Activated T-cell treated with anti-CD3 and anti-CD28 coated beads for 24 hours (primary cell): ENCODE measurements at regions not wholly inside any gene's neighbourhood (a gene's known extent, or its start where the extent isn't known, plus 50 kb on each side); places are given as distances from the start of the nearest gene placed in this dataset.

Source experiments
- DNase-seq: peaks from one replicate; pipeline ENCODE4 v3.0.0-alpha.2; 2020; ENCODE audit warnings: low read depth

DNA sequence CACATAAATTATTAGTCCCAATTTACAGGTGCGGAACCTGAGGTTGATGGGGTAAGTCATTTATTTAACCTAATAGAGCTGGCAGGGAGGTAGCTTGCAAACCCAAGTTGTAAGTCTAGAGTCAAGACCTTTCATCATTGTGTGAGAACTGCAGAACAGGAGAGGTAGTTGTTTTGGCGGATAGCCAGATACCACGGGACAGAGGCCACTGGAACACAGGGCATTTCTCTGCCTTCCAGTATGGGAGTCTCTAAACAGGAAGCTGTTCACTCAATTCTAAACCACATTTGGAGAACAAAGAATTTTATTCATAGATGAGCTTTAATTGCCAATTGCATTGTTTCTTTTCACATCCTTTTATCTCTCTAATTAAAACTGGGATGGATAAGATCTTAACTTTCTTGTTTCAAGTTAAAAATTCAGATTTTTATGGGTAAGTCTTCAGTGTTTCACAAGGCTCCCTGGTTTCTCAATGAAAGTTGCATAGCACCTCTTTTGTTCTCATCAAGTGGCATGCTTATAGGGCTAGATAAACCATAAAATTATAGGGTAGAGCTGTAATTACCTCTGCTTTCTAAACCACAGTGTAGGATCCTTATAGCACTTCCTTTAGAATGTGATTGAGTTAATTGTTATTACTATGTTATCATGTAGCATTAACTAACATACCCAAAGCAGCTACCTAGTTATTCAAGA is 489.0 kb downstream of the GATA3 start:
- no peak for DNase-seq

DNA sequence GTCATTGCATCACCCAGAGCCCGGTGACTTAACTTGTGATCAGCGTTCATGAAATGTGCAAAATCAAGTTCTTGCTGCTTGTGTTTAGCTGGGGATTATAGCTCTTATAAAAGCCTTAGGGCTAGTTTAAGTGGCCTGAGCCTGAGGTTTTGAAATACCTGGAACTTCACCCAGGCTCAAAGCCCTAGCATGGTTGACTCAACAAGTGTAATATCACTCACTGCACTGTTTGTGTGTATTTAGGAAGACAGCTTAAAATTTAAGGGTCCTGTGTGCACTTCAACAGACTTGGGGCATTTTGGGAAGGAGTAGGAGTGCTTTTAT is 489.5 kb downstream of the GATA3 start:
- no peak for DNase-seq

DNA sequence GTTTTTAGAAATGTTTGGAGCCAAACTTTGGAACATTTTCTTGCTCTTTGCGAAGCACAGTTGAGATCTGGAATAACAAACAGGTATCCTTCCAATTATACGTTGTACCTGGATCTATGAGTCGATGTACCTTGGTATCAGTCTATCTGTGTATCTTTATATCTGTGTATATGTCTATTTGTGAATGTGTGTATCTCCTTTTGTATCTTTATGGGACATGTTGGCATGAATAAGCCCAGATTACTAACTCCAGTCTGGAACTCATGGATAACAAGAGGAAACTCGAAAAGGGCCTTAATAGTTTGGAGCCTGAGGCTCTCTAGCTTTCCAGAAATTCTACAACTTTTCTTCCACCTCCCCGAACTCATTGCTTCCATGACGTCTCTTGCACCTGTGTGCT is 490.0 kb downstream of the GATA3 start:
- DNase-seq: no peak

DNA sequence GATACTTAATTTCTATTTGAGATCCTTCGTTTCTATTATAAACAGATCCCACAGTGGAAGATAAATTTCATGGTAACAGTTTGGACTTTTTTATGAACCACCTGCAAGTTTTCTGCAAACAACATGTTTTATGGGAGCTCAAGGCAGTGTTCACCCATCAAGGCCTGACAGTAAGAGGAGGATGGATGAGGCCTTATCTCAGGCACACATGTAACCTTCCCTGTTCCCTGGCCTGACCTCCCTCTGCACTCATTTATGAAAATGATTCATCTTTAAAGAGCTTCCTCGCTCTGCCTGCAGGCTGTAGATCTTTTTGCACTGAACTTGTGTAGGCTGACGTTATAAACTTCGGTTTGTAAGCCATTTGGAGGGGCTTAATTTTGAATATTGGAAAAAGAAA is 500.1 kb downstream of the GATA3 start:
- DNase-seq: no peak

DNA sequence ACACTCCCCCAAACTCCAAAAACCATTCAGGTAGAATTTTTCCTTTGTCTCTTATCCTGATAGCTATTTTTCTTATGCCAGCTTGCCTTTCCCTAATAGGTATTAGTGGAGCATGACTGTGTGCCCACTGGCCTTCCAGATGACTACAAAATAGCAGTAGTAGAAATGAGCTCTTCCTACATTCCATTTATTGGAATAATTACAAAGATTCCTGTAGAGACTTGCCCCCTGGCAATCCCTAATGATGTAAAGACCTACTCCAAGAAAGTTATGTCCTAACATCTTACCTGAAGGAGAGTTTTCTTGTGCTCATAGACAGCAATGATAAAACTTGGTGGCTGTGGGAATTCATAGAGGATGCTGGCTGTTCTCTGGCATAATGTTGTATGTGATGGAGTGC is 501.8 kb downstream of the GATA3 start:
- no peak for DNase-seq

DNA sequence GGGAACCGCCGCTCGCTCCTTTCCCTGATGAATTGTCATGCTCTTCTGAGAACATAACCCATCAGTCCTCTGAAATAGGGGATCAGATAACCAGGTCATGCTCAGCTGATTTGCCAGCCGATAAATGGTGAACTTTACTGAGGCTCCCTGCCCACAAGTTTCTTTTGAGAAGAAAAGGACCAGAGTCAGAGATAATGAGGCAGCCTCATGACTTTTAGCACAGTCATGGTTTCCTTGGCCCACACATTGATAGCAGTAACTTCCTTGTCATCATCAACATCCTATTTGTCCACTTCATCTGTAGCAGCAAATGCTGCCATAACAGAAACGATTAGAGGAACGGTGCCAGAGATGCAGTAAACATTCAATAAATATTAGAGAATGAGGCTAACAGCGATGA is 509.0 kb downstream of the GATA3 start:
- DNase-seq: no peak

DNA sequence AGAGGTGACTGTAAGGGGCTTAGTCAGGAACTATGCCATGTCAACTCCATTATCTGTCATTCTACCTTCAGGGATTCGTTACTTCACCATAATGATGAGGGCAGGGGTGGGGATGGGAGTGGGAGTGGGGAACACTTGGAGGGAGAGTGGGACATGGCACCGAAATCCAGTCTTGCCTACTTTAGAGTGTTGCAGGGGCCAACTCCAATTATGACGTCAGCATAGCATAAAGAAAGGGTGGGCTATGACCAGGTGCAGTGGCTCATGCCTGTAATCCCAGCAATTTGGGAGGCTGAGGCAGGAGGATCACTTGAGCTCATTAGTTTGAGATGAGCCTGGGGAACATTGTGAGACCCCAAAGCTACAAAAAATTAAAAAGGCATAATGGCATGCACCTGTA is 512.2 kb downstream of the GATA3 start:
- DNase-seq: no peak

DNA sequence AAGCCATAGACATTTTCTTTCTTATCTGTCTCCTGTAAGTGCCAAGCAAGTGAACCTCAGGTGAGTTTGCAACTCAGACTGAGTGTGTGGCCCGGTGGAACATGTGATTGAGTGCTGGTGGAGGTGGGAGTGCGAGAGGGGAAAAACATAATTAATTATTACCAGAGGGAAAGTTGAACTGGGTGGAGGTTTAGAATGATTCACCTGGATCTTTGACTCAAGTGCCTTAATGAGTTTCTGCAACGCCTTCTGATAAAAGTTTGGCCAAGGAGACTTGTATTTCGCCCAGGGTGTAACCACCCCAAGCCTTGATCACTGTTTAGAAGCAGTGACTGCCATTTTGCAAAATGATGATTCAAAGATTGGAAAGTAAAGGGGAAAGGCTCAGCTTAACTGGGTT is 513.9 kb downstream of the GATA3 start:
- DNase-seq: no peak

DNA sequence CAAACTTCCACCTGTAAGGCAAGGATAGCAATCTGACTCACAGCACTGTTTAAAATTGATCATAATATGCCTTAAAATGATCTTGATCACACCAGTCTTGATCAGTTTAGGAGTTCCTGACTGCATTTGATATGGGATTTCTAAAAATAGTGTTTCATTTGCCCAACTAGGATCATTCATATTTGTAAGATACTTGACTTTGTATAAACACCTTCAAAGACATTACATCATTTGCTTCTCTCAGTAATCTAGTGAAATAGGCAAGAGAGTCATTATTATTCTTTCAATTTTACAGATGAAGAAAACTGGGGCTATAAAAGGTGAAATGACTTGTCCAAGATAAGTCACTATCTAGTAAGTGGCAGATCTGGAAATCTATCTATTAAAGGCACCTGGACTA is 521.1 kb downstream of the GATA3 start:
- no peak for DNase-seq

DNA sequence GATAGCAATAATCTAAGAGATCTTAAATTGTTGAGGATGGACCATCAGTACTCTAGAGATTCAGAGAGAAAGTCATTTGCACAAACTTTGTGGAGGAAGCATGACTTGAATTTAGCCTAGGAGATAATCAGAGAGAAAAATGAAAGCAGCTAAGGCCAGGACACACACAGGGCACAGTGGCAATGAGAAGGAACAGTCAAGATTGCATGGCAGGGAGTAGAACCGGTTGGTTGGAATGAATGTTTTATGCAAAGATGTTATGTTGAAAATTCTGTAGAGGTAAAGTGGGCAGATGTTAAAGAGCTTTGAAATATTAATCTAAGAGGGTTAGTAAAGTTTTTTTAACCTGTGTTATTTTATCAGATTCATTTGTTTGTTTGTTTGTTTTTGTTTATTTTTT is 521.8 kb downstream of the GATA3 start:
- DNase-seq: no peak

DNA sequence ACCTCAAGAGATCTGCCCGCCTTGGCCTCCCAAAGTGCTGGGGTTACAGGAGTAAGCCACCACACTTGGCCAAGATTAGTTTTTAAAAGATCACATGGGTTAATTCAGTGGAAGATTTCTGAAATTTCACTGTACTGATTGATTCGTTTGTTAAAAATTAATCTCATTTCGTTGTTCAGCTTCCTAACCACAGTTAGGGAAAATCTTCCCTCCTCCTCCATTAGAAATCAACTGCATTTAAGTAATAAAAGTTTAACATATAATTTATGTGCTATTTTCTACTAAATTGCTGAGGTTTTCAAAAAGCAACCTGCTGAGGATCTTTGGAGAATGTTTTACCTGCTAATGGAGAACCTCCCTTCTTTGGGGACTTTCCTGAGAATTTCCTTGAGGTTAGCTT is 522.4 kb downstream of the GATA3 start:
- no peak for DNase-seq

DNA sequence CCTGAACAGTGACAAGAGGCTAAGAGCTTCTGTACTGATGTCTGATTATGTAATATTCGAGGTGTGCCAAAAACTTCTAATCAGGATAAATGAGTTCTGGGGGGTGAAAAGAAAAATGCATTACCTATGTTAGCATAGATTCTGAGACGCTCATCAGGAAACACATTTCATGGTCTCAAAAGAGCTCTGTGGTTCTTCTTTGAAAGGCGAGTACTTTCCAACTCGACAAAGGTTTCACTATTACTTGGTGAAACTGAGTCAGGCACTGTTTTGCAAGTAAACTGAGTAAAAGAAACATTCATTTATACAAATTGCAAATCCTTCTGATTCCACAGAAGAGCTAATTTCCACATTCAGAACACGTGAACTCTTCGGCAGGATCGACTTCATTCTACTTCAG is 523.2 kb downstream of the GATA3 start:
- no peak for DNase-seq

DNA sequence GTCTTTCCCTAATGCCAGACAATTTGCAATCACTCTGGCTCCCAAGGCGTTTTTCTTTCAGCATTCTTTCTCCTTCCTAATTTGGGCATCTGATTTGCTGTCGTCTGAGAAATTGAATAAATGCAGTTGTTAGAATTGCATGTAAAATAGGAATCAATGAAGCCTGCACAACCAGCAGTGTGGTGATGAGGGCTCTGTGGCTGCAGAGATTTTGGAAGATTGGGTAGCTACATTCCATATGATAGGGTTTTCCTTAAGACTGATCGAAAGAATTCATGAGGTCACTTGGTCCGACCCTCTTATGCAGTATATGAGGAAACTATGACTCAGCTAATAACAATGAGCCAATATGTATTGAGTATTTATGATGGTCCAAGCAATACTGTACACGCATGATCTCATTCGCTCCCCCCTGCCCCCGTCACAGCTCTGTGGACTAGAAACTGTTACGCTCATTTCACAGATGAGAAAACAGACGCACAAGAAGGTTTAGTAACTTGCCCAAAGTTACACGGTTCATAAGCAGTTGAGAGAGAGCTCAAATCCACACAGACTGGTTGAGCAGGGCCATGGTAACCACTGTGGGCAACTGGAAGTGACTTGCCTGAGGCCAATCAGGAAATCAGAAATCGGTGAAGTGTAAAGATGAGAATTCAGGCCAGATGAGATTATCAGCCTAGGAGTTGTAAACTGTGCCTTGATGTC is 527.2 kb downstream of the GATA3 start:
- no peak for DNase-seq

DNA sequence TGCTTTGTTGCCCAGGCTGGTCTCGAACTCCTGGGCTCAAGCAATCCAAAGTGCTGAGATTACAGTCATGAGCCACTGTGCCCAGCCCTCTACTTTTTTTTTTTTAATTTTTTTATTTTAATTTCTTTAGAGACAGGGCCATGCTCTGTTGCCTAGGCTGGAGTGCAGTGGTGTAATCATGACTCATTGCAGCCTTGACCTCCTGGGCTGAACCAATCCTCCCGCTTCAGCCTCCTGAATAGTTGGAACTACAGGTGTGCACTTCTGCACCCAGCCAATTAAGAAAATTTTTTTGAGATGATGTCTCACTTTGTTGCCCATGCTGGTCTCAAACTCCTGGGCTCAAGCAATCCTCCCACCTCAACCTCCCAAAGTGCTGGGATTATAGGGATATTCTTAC is 528.6 kb downstream of the GATA3 start:
- no peak for DNase-seq

DNA sequence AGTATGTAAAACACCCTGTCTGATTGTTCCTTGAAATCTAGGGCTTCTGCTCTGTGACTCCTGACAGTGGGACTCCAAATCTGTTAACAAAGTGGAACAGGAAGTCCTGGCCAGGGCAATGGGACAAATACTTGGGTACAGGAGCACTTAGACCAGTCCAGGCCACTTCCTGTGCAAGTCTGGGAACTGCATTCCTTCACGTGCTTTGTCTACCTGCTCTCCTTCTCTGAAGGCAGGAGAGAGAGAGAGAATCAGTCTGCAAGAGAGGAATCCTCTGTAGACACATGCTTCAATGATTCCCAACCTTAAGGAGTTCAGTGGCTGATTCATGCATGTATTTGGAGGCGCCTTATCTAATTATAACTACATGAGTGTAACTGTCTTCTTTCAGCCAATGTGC is 530.2 kb downstream of the GATA3 start:
- no peak for DNase-seq

DNA sequence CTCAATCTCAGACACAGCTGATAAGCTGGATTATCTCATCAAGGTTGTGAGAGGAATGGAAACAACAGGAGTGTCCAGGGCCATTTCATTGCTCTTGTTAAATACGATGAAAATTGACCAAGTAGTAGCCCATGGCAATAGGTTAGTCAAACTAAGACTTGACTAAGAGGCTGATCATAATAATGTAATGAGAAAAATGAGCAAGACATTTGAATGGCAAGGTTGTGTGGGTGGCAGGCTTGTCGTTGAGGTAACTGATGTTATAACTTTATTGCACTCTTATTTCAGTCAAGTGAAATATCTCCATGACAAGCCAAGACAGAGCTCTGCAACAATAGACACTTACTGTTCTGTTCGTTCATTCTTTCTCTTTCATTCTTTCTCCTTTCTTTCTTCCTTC is 532.0 kb downstream of the GATA3 start:
- DNase-seq: no peak

DNA sequence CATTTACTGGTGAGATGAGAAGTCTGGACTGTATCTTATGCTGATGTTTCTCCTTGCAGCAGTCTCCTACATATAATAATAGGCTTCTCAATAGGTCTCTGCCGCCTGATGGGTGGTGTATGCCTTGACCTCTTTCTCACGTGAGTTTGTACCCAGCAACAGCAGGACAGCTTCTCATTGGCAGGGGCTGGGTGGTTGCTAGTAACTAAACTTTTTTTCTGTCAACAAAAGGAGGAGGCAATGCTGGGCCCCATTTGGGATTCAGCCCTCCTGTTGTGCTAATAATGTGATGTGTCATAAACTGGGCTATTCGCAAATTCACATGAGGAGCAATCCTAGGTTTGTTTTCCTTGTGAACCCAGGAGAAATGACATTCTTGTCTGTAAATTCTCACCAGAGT is 533.6 kb downstream of the GATA3 start:
- DNase-seq: no peak

DNA sequence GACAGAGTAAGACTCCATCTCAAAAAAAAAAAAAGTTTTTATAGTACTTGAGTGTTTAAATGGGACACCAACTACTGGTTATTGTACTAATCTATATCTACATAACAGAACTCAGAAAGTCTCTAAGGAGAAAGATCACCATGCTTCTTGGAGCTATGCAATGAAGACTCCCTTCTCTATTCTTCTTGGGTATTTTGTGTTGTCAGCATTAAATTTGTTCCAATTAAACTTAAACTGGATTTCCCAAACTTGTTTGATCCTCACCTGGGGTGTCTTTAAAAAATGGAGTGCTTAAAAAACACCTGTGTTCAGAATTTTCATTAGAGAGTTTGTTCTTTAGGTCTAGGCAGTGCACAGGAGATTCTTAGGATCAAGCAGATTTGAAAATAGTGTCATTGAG is 536.0 kb downstream of the GATA3 start:
- DNase-seq: no peak

DNA sequence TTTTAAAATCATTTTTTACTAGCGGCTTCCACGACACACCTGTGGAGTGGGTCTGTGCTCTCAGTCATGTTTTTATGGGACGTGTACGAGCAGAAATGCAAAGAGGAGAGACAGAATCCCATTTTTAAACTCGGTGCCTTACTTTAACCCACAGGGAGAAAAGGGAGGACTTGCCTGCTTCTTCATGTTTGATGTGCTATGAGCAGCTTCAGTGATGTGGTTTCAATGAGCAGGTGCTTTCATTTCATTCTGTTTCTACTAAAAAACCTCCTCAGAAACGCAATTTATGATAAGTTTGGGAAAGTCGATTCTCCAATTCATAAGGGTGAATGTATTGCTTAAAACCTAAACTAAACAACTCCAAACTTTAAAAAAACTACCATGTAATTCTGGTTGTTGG is 537.2 kb downstream of the GATA3 start:
- no peak for DNase-seq

DNA sequence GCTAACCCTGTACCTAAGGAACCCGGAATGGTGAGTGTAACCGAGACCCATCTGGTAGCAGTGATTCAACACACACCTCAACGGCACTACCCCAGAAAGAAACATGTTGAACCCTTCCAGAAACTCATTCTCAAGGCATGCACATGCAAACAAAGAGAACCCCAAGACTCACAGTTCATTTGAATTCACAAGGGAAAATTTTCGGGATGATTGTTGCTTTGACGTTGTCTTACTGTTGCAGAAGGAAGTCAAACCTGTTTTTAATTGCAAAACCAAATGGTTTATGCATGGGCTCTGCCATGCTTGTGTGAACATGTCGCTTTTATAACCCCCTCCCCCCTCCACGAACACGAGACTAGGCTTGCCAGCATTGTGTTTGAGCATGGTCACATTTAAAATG is 539.7 kb downstream of the GATA3 start:
- no peak for DNase-seq

DNA sequence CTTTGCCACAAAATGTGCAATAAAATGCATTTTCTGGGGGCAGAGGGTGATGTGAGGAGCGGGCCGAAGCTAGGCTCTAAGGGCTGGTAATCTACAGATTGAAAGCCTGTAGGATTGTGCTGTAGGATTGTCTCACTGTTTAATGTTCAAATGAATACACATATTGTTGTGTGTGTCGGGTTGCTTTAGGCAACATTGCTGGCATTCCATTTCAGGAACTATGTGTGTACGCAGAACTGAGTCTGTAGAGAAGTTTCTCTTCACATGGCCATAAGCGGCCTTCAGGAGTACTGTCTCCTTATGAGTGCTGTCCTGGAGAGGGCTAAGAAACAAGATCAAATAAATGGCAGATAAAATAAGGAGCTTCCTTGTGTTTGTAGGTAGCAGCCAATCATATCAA is 540.2 kb downstream of the GATA3 start:
- DNase-seq: no peak

DNA sequence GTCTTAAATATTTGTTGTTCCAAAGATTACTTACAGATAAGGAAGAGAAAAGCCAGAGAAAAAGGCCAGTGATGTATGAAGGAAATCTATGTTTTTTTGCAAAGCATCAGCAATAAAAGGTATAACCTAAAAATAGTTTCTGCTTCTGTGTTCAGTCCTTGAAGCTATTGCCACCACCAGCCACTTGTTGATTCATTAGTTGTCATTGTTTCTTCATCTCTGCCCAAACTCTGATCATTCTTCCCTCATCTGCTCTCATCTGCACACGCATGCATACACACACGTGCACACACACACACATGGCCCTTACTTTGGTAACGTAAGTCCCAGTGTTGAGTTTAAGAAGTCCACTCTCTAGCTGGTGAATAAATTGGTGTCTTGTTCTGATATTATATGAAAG is 540.7 kb downstream of the GATA3 start:
- no peak for DNase-seq

DNA sequence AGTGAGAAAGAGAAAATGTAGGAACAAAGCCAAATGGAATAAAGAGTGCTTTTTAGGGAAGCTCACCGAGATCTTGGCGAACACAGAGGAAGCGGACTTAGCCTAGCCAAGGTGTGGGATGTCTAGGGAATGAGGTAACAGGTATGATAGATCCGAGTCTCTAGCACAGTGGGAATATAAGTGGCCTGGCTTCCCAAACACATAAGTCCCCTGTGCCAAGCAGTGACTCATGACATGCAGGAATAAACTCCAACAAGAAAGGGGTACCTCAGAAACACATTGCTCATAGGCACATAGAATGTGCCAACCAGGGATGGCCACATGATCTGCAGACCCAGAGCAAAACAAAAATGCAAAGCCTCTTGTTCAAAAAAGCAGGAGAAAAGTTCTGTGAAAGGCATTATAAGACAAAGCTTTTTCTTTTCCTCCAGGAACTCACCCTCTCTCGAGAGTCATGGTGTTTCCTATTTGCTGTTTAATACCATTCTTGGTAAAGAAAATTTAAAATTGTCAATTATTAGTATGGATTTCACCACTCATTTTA is 542.5 kb downstream of the GATA3 start:
- DNase-seq: no peak

DNA sequence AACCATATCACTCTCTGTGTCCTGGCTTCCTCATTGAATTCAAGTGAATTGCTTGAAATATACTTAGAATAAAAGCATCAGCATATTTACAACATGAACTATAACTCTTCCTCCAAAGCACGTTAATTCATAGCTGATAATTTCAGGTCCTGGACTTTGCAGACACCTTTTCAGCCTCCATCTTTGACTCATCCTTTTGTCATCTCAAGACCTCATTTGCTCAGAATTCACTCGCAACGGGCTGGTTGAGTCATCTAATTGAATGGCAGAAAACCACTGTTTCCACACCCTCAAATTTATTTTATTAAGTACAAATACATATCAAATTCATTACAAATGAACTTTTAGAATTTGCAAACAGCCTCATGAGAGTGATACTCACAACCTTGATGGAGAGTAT is 545.7 kb downstream of the GATA3 start:
- DNase-seq: no peak
